ENCODE measurements at regions not wholly inside any gene's neighbourhood (a gene's known extent, or its start where the extent isn't known, plus 50 kb on each side); places are given as distances from the start of the nearest gene placed in this dataset.

GRCh38 chr3:89813500-89813899 lies 706.1 kb downstream of the EPHA3 start:
- TF ChIP-seq CTCF (conservative IDR thresholded peaks at IDR 0.05; ENCODE audit: low read depth, low read length) = no peak
- DNase-seq (ENCODE audit: low read depth) = no peak
- H3K4me3 ChIP-seq (ENCODE audit: low read depth, low read length) = no peak overlapping the region

DNA sequence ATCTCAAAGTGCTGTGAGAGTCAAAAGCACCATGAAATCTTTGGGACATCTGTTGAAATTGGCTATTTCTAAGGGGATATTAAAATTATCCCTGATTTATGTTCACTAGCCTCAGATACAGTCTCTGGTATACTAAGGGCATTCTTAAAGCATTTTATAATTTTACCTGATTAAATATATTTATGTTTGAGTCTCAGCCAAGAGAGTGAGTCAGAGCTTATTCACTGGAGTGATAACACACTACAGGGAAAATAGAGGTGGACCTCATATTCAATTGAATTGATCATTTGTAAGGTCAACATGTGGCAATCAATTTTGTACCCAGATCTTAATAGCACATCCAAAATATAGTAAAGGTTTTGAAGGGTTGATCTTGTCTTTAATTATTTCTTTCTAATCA lies 733.6 kb downstream of the EPHA3 start:
- peak; percentile 29 for DNase-seq (ENCODE audit: low read depth)
- no peak for TF ChIP-seq CTCF (conservative IDR thresholded peaks at IDR 0.05; ENCODE audit: low read depth, low read length)

DNA sequence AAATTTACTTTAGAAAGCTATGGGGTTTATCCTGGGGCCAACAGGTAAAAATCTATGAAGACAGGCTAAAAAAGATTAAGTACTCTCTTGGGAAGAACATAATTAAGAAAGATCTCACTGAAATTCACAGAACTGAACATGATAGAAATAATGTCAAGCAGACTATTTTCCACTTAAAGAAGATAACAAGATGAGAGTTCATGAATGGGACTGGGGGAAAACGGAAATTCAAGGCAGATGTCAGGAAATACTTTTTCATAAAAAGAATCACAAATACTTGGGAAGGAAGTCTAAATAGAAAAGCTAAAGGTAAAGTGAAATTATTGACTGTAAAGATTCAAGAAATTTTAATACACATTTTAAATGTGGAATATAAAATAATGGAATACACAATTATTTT lies 737.6 kb downstream of the EPHA3 start:
- no peak for TF ChIP-seq CTCF (conservative IDR thresholded peaks at IDR 0.05; ENCODE audit: low read depth, low read length)
- DNase-seq (ENCODE audit: low read depth) = no peak

More for the DNA sequence above, 733.6 kb downstream of the EPHA3 start:
- H3K4me3 ChIP-seq (ENCODE audit: low read depth, low read length) = no peak overlapping the region

GRCh38 chr3:89847955-89848354 lies 740.5 kb downstream of the EPHA3 start:
- H3K4me3 ChIP-seq (ENCODE audit: low read depth, low read length) = no peak overlapping the region
- no peak for TF ChIP-seq CTCF (conservative IDR thresholded peaks at IDR 0.05; ENCODE audit: low read depth, low read length)
- peak; percentile 37 for DNase-seq (ENCODE audit: low read depth)

More for the DNA sequence above, 737.6 kb downstream of the EPHA3 start:
- no peak overlapping the region for H3K4me3 ChIP-seq (ENCODE audit: low read depth, low read length)

DNA sequence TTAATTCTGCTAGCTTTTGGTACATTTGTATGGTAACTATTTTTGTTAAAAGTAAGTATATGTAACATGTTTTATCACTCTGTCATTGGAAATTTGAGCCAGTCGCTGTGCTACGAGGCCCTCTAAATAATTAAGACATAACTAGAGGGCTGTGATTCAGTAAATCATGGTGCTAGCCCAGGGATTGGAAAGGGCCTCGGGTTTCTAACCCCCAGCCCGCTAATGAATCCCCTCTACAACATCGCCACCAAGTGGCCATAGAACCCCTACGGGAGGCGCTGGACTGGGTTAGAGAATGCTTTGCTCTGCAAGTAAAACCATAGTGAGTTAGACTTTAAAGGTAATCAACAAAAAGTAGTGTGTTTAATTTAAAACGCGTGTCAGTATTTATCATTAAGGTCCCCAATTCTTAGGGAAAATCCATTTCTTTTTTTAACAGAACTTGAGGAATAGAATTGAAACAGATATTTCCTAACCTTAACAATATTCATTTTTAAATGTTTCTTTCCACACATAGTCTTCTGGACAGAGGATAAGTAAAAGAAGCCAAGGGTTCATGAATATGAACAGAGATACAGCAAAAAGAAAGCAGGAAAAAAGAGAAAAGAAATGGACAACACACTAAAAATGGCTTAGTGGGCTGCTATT lies 744.7 kb downstream of the EPHA3 start:
- DNase-seq (ENCODE audit: low read depth) = peak; percentile 80
- no peak overlapping the region for H3K4me3 ChIP-seq (ENCODE audit: low read depth, low read length)
- peak; percentile 96 for TF ChIP-seq CTCF (conservative IDR thresholded peaks at IDR 0.05; ENCODE audit: low read depth, low read length)

GRCh38 chr3:89859757-89860156 lies 752.3 kb downstream of the EPHA3 start:
- no peak for DNase-seq (ENCODE audit: low read depth)
- no peak overlapping the region for H3K4me3 ChIP-seq (ENCODE audit: low read depth, low read length)
- TF ChIP-seq CTCF (conservative IDR thresholded peaks at IDR 0.05; ENCODE audit: low read depth, low read length) = no peak

DNA sequence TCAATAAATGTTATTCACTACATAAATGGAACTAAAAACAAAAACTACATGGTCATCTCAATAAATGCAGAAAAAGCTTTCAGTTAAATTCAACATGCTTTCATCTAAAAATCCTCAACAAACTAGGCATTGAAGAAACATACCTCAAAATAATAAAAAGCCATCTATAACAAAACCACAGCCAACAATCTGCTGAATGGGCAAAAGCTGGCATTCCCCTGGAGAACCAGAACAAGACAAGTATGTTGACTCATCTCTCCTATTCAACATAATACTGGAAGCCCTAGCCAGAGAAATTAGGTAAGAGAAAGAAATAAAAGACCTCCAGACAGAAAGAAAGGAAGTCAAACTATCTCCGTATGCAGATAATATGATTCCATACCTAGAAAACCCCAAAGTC lies 759.9 kb downstream of the EPHA3 start:
- TF ChIP-seq CTCF (conservative IDR thresholded peaks at IDR 0.05; ENCODE audit: low read depth, low read length) = no peak
- peak; percentile 18 for DNase-seq (ENCODE audit: low read depth)
- H3K4me3 ChIP-seq (ENCODE audit: low read depth, low read length) = no peak overlapping the region

Data from choroid plexus epithelial cell (primary cell).